ENCODE measurements at regions not wholly inside any gene's neighbourhood (a gene's known extent, or its start where the extent isn't known, plus 50 kb on each side); places are given as distances from the start of the nearest gene placed in this dataset.

- Histone ChIP-seq H3K36me3 (replicated peaks in 1 of 2; ENCODE audit: control insufficient read depth in 1 of 2, insufficient read depth in 2 of 2, low read length in 2 of 2) (no peaks in the 10 kb centered on the region), H3K9ac (ENCODE audit: insufficient read depth, low read depth, low read length) (no peak overlapping the region), H2AFZ (ENCODE audit: low read length) (no peak overlapping the region), H3K79me2 (ENCODE audit: insufficient read depth, low read length) (no peaks in the 10 kb centered on the region), H3K27me3 (ENCODE audit: control insufficient read depth in 1 of 2, insufficient read depth in 2 of 2, low read length in 2 of 2) (peaks cover 2 to 19% of the 10 kb centered on the region in 2 experiments; a peak in 4 of 5 replicates), H3K4me3 (replicated peaks in 1 of 3; ENCODE audit: insufficient read depth in 1 of 3, low read depth in 2 of 3, low read length in 3 of 3) (no peak overlapping the region), H3K27ac (ENCODE audit: extremely low read length, insufficient read depth, low read length) (no peak overlapping the region), H3K4me2 (ENCODE audit: low read depth, low read length) (no peak overlapping the region), H3K4me1 (ENCODE audit: insufficient read depth, low read length) (peaks cover 10% of the 10 kb centered on the region), H4K20me1 (ENCODE audit: insufficient read depth, low read length) (no peaks in the 10 kb centered on the region), H3K9me3 (ENCODE audit: low read length) (no peaks in the 10 kb centered on the region)
- no TSS peak for BruUV-seq (replicated peaks)
- in situ Hi-C loops (cut with HindIII; ENCODE audit: extremely low pct_ligation_motif_present, low pct_unique_long_range_greater_than_20kb) (no loop called here), intact Hi-C loops (cut with micrococcal nuclease; ENCODE audit: unreplicated experiment) (no loop called here)
- DNase-seq (ENCODE audit: low spot score) (no peak), ATAC-seq (no peak), FAIRE-seq (peak; percentile 4)
- 24% methylated on average over 2 of the region's 2 CpGs for WGBS (ENCODE audit: low lambda C conversion rate)
- POLR2A ChIA-PET = no interaction called here
- TF ChIP-seq ZNF749 (CRISPR knock-in tag; IDR thresholded peaks at IDR 0.05; ENCODE audit: borderline replicate concordance) (no peak), ZNF501 (CRISPR knock-in tag; IDR thresholded peaks at IDR 0.05) (no peak), TBX3 (IDR thresholded peaks at IDR 0.05; ENCODE audit: borderline replicate concordance) (no peak), RELA (CRISPR knock-in tag; IDR thresholded peaks at IDR 0.05) (no peak), MAFG (CRISPR knock-in tag; IDR thresholded peaks at IDR 0.05) (no peak), HNRNPL (IDR thresholded peaks at IDR 0.05; ENCODE audit: low read depth, low read length) (no peak), RFXANK (CRISPR knock-in tag; IDR thresholded peaks at IDR 0.05) (no peak), RNF2 (conservative IDR thresholded peaks at IDR 0.05; ENCODE audit: low read depth) (no peak), HNF4A (CRISPR knock-in tag; IDR thresholded peaks at IDR 0.05) (no peak), MLX (CRISPR knock-in tag; IDR thresholded peaks at IDR 0.05) (no peak), ZIK1 (CRISPR knock-in tag; IDR thresholded peaks at IDR 0.05; ENCODE audit: borderline replicate concordance, low read depth) (no peak)
- TF ChIP-seq, protein P1, sequence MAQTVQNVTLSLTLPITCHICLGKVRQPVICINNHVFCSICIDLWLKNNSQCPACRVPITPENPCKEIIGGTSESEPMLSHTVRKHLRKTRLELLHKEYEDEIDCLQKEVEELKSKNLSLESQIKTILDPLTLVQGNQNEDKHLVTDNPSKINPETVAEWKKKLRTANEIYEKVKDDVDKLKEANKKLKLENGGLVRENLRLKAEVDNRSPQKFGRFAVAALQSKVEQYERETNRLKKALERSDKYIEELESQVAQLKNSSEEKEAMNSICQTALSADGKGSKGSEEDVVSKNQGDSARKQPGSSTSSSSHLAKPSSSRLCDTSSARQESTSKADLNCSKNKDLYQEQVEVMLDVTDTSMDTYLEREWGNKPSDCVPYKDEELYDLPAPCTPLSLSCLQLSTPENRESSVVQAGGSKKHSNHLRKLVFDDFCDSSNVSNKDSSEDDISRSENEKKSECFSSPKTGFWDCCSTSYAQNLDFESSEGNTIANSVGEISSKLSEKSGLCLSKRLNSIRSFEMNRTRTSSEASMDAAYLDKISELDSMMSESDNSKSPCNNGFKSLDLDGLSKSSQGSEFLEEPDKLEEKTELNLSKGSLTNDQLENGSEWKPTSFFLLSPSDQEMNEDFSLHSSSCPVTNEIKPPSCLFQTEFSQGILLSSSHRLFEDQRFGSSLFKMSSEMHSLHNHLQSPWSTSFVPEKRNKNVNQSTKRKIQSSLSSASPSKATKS (CRISPR knock-in tag; IDR thresholded peaks at IDR 0.05) = no peak
- TF ChIP-seq, protein P2, sequence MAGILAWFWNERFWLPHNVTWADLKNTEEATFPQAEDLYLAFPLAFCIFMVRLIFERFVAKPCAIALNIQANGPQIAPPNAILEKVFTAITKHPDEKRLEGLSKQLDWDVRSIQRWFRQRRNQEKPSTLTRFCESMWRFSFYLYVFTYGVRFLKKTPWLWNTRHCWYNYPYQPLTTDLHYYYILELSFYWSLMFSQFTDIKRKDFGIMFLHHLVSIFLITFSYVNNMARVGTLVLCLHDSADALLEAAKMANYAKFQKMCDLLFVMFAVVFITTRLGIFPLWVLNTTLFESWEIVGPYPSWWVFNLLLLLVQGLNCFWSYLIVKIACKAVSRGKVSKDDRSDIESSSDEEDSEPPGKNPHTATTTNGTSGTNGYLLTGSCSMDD (CRISPR knock-in tag; IDR thresholded peaks at IDR 0.05) = no peak
- CTCF ChIA-PET (ENCODE audit: low intra/inter-chr PET ratio, low total read pairs) = no interaction called here
Measured at GRCh38 chr16:49964973-49965372, 60.1 kb upstream of the CNEP1R1 start.
